CD4-positive, alpha-beta T cell treated with Interleukin-6 at 100 ng/mL for 8 hours (primary cell): ENCODE measurements at regions not wholly inside any gene's neighbourhood (a gene's known extent, or its start where the extent isn't known, plus 50 kb on each side); places are given as distances from the start of the nearest gene placed in this dataset.

ENCODE experiments used
- DNase-seq: peaks from one replicate; pipeline ENCODE4 v3.0.0-alpha.2; 2020; ENCODE audit warnings: mixed read lengths, low spot score

DNA sequence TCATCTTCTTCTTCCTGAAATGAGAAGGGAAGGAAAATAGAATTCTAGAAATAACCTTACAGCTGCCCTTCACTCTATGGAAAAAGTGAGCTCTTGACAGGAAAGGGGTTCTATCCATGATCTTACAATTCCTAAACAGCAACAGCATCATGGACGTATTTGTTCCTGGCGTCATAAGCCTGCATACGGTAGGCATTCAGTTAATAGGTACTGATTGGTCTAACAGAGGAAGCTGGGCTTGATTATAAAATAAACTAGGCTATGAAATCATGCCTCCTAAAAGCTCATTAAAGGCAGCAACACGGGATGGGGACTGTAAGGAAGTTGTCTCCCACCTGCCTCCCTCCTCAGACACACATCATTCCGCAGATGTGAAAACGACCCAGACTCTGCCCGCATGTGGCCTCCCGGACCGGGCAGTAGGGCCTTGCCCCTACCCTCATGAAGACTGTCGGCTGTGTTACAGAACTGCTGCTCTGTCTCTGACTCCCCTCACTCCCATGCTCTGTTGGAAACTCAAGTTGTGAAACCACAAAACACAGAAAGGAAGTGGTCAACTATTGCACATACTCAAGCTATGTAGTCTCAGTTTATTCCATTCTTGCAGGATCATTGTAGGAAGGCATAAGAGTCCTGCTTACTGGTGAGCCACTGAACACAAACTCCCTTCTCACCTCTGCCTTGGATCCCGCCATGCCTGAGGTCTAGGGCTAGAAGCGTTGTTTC, 129.8 kb downstream of the DLEU7 start:
- peak; percentile 14 for DNase-seq

DNA sequence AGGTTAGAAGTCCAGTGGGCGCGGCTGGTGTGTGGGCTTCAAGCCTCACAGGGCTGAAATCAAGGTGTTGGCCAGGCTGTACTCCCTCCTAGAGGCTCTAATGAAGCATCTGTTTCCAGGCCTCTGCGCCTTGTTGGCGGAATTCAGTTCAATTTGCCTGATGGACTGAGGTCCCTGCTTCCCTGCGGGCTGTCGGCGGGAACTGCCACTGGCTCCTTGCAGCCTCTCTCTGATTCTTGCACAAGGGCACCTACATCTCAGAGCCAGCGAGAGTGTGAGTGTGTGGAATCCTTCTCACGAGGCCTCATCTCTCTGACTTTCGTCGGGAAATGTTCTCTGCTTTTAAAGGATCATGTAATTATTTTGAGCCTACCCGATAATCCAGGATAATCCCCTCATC, 128.6 kb downstream of the DLEU7 start:
- DNase-seq, result no peak

DNA sequence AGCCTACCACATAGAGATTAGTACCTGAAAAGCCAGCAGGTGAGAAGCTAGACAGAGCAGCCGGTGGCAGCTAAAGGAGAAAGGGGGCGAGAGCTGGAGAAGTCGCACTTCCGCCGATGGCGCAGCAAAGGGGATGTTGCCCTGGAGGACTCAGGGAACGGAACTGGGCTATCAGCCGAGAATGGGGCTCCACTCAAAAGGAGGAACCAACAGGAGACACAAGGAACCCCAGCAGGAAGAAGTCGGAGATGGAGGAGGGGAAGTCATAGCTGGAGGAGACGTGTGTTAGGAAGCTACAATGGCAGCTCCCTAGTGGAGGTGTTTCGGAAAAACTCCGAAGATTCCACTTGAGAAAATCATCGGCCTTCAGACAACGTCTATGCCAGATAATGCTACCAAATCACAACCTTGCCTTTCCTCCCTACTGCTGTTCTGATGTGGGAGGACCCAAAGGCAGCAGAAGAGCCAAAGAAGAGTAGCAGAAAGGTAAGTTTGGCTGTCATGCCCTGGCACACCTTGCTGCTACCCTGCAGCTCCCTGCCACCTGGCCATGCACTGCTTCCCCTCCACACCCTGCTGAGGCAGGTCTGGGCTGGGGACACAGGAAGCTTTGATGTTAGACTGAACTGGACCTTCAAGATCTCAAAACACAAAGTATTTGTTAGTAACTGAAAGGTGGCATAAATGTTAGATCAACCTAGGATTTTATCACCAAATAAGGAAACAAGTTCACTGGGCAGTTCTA, 127.9 kb downstream of the DLEU7 start:
- no peak for DNase-seq

DNA sequence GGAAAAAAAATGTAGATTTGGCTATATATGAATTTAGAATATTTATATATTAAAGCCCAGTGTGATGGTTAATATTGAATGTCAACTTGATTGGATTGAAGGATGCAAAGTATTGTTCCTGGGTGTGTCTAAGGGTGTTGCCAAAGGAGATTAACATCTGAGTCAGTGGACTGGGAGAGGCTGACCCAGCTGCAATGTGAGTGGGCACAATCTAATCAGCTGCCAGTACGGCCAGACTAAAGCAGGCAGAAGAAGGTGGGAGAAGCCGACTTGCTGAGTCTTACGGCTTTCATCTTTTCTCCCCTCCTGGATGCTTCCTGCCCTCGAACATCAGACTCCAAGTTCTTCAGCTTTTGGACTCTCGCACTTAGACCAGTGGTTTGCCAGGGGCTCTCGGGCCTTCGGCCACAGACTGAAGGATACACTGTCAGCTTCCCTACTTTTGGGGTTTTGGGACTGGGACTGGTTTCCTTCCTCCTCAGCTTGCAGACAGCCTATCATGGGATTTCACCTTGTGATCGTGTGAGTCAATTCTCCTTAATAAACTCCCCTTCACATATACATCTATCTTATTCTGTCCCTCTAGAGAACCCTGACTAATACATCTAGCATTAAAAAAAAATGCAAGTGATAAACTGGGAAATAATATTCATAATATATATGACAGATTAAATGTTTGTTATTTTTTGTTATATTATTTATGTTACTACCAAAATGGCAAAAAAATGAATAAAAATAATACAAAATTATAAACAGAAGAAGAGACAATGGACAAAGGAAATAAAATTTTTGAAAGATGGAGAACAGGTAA, 122.4 kb downstream of the DLEU7 start:
- no peak for DNase-seq

DNA sequence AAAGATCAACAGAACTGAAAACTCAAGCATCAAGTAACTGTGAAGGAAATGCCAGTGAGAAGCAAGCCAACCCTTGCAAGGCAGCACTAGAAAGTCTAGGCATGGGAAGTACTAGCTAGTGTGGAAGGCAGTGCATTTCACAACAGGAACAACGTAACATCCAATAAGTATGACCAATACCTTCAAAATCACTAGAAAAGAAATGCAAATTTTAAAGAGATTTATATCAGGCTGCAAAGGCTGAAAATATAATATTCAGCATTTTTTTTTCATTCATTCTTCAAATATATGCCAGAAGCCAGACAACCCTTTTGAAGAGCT, 121.9 kb downstream of the DLEU7 start:
- DNase-seq, result no peak

DNA sequence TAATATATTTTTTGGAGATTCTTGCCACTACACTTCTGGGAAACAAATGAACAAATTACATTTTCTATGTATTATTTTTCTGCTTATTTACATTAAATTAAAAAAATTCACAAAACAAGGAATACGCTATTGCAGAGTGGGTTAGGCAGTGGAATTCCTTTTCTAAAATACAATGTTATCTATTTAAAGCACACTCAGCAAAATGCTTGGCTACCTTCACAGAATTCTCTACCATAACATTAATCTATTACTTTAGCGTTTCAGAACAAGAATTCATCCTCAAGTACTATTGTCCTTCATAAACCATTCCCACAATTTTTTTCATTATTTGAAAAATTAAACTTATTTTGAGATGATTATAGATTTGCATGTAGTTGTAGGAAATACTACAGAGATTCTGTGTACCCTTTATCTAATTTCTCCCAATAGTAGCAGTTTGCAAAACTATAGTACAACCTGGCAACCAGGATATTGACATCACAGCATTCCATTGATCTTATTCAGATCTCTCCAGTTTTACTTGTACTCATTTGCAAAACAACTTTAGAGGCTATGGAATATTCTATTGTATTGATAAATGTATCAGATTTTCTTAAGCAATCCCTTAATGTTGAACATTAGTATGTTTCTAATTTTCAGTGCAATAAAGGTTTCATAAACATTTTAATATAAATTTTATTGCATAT, 120.9 kb downstream of the DLEU7 start:
- no peak for DNase-seq

DNA sequence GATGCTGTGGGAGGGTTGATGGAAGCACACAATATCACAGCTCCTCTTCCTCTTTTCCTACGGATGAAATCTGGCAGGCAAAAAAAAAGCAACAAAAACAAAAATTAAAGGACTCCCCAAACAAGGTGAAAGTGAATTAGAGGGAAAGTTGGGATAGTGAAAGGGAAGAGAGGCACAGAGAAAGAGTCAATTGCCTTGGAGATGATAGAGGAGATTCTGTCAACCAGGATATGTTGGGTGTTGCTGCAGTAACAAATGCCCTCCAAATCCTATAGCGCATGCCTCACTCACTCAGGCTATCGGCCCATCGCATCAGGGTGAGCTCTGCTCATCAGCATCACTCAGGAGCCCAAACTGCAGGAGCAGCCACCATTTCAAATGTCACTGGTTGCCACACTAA, 119.1 kb downstream of the DLEU7 start:
- no peak for DNase-seq

DNA sequence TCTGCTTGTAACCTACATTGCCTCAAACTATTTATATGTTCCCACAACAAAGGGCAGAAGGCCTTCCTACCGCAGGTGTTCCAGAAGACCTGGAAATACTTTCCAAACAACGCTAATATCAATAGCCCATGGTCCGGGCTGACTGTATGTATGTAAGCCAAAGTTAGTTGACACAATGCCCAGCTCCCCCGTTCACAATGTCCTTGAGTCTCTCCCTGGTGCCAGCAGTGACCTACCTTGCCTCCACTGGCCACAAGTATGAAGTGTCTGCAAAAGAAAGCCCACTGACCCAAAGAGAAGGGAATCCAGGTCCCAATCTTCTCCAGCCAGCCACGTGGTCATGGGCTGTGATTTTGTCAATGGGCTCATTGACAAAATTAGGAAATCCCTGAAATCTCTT, 118.6 kb downstream of the DLEU7 start:
- no peak for DNase-seq

DNA sequence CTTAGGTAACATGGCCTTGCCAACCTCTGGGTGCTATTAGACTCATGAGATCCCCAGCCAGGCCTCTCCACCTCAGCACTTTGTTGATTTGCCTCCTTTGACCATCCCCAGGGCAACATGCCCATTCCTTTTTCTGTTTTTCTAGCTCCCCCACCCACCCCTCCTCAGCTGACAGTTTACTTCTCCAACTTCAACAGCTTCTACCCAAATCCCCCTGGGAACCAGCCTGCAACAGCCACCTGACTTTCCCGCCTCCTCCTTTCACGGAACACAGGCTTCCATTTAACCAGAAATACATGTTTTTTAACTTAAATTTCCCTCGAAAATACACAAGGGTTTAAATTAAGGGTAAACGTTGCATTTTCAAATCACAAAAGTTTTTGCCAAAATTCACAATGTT, 117.3 kb downstream of the DLEU7 start:
- no peak for DNase-seq

DNA sequence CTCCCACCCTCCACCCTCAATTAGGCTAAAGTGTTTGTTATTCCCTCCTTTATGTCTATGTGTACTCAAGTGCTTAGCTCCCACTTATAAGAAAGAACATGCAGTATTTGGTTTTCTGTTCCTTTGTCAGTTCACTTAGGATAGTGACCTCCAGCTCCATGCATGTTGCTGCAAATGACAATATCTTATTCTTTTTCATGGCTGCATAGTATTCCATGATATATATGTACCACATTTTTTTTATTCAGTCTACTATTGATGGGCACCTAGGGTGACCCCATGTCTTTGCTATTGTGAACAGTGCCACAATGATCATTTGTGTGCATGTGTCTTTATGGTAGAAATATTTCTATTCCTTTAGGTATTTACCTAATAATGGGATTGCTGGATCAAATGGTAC, 114.3 kb downstream of the DLEU7 start:
- DNase-seq, result no peak

DNA sequence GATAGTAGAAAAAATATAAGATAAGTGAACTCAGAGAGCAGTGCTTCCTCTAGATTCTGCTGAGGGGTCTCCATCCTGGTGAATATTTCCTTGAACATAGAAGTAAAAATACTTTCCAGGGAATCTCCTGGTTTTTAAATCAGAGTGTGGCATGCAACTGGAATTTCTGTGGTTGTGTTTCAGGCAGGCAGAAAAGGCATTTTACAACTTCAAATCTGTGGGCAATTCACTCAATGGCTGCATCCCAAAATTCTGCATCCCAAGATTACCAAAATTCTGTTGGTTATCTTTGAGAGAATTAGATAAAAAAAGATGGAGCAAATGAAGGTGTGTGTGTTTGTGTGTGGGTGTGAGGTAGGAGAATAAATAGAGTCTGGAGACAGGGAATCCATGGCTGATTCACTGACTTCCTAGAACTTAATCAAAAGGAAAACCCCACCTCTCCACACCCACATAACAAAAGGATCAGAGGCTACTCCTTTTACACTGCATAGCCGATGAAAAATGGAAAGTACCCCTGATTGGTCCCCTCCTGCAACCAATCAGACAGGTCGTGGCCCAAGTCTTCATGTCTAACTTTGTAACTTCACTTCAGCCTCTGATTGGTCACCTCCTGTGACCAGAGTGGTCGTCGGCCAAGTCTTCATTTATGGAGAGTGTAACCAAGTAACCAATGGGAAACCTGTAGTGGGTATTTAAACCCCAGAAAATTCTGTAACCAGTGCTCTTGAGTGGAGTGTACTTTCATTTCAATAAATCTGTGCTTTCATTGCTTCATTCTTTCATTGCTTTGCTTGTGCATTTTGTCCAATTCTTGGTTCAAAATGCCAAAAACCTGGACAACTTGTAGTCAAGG, 112.8 kb downstream of the DLEU7 start:
- DNase-seq, result no peak

DNA sequence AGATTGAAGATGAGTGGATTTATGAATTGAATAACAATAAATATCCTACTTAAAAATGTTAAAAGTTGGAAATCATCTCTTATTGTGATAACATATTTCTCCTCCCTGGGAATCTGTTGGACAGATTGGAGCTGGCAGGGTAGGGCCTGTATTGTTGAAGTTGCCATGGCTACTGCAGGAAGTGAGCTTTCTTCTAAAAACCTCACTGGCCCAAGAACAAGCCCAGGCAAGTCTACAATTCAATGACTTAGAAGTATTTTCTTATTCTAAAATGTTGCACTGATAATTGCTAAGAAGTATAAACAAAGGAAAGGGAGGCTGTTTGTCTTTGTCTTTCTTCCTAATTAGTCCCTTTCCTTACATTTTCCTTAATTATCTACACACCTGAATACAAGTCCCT, 112.1 kb downstream of the DLEU7 start:
- DNase-seq, result no peak

DNA sequence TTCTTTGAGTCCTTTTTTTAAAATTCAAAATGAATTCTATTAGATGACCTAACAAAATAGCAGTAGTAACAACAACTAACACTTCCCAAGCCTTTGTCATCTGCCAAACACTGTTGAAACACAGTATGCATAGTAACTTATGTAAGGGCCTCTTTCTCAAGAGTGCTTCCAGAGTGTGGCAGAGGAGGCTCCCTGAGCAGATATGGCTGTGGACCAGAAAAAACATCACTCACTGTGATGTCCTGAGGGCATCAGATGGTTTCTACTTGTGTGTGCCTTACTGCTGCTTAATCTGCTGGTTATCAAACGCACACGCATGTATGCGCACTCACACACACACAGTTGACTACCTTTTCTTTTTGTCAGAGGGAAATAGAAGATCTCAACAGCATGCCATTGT, 110.8 kb downstream of the DLEU7 start:
- no peak for DNase-seq

DNA sequence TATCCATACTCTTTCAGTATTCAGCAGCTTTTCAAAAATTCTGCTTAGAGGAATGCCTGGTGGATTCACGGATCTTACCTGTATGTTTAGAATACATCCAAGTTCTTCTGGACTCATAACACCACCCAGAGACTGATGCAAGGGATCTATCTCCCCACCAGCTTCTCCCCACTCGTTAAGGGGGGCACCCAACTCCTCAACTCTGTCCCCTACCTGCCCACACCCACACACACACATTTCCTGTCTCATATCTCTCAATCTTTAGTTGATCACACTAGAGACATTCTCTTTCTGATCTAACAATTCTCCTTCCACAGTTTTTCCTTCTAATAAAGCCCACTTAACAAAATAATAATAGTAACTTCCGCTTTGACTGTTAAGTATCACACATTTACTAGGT, 110.1 kb downstream of the DLEU7 start:
- DNase-seq, result no peak

DNA sequence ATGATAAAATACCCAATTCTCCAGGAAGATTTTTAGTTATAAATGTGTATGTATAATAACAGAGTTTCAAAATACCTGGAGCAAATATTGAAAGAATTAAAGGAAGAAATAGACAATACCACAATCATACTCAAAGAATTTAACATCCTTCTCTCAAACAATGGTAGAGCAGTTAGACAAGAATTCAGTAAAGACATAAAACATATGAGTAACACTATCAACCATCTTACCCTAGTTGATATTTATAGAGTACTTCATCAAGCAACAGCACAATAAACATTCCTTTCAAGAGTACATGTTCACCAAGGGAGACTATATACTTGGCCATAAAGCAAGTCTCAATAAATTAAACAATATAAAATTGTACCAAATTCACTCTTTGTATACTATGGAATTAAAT, 108.4 kb downstream of the DLEU7 start:
- DNase-seq, result no peak

DNA sequence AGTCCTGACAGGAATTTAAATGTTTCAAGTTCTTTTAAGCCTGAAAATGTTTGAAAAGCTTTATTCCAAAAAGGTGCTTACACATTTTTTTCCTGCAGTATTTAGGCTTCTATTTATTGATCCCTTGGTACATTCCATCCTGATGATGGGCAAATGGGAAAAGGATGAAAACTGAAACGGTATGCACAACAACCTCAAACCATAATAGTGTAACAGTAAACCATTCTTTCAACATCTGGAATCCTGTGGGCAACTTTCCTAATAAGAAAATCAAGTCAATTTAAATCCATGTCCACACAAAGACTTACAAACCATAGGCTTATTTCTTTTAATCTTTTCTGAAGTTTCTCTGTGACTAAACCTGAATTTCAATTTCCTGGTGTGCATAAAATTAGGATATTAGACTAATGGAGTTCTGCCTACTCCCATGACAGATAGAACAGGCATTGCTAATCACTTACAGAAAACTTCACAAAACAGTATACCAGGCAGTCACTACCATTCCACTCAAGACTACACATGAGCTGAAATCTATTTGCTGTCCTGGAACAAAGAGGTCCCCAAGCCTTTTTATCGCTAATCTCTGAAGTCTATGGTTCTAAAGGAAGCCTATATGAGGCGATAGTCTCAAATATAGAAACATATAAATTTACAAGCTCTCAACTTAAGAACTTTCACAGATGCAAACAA, 103.3 kb downstream of the DLEU7 start:
- no peak for DNase-seq

DNA sequence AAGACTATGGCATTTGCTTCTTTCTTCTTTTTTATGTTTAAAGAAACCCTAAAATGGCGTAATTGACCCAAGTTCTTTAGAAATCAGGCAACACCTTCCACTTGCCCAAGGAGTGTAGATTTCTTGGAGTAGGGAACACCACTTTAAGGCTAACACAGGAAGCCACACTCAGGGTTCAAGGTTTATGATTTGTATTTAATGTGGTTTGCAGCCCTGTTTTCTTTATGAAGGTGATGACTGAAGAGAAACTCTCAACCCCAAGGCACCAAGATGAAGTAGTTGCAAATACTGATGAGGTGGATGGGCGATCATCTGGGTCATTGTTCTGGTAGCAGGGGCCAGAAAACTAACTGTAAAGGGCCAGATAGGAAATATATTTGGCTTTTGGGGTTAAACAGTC, 101.1 kb downstream of the DLEU7 start:
- DNase-seq, result no peak

DNA sequence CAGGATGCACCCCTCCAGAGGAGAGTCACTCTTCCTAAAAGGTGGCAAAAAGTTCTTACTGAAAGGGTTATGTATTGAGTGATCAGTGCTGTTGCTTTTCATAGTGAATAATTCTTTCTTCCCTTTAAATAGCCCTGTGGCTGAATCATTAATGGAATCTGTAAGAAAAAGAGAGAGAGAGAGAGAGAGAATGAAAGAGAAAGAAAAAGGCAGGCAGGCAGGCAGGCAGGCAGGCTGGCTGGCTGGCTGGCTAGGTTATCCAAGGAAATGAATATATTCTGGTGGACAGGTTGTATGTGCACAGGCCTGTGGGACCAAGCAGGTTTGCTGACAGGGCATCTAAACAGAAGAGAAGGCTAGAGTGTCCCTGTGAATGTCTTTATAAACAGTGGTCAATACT, 100.5 kb downstream of the DLEU7 start:
- no peak for DNase-seq

DNA sequence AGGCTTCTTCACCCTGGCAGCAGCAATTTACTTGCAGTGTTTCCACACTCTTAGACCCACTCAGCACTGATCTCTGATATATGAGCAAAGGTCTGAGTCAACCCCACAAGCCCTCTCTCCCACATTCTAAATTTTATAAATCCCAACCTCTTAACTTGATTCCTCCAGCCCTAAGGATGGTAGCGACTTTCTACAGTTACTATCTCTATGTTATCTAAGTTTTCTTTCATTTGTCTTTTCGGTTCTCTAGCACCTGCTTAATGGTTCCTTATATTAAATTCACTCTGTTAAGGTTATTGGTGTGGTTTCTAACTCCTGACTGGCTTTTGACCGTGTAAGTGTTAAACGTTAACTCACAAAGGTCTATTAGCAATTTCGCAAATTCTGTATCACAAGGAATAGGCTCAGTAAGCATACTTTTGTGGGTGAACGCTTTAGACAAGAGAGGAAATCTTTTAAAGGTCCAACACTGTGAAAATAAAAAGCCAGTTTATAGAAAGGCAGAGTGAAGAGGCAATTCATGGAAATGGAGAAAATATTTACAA, 99.3 kb downstream of the DLEU7 start:
- DNase-seq, result no peak

DNA sequence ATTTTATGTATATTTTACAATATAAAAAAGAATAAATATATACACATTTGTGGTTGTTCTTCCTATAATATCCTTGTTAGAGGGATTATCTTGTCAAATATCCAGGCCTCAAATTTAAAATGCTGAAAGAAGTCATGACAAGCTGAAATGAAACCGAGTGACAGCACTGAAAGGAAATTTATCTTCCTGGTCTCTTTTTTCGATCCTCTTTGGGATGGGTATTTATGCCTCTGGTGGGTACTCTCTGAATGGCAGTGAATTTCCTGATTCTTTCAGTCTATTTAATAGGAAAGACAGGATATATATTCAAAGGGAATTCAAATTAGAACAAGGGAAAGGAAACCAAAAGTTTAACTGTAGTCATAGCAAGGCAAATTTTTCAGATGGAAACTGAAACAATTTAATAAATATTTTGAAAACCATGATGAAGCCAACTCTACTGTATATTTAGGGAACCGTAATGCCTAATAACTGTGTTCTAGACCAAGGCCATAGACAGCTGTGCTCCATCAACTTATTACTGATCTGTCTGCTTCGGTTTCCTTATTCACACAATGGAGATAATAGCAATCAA, 97.9 kb downstream of the DLEU7 start:
- DNase-seq, result no peak
